HG02870 (cell line): ENCODE measurements at regions not wholly inside any gene's neighbourhood (a gene's known extent, or its start where the extent isn't known, plus 50 kb on each side); places are given as distances from the start of the nearest gene placed in this dataset.
"Not testable (repeated sequence)": the region's sequence is repeated elsewhere in the genome, so short reads cannot be mapped to it uniquely, and the experiment has no call there.

Experiments
- ATAC-seq: cut with Tn5 transposase; IDR thresholded peaks from one replicate; pipeline ENCODE4 v1.9.1; 2021; ENCODE audit warnings: mild to moderate bottlenecking, moderate library complexity; ENCODE audit not compliant: unreplicated experiment

DNA sequence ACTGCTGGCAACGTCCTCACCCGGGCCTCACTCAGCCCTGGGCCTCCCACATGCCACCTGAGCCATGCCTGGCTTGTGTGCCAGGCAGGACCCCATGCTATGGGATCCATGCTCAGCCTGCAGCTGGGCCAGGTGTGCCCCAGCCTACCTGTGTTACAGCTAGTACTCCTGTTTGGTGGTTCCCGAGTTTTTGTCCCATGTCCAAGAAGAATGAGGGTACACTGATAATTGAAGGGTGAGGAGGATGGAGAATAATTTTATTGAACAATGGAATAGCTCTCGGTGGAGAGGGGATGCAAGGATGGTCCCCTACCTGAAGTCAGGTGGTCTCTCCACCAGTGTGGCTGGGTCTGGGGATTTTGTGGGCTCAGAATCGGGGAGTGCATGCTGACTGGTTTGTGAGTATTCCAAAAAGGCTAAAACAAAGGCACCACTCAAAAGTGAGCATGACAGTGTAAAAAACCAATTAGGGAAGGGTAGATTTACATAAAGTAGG lies 137.9 kb downstream of the TNFSF18 start:
- no peak for ATAC-seq

GRCh38 chr1:172914501-172915144 lies 136.1 kb downstream of the TNFSF18 start:
- ATAC-seq = no peak

DNA sequence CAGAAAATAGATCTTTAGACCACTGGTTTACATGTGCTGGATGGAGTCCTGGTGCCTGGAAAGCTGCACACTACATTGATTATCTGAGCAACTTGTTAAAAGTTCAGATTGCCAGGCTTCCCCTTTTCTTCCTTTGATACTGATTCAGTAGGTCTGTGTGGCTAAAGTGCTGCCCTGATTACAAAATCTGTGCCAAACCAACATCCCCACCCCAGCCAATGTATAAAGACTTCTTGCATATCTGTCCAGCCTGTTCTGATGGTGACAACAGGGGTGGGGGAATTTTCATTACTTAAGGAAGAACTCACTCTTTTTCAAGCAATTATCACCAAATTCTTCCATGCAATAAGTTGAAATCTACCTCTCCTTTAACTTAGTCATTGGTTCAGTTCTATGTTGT lies 135.5 kb downstream of the TNFSF18 start:
- ATAC-seq = no peak

DNA sequence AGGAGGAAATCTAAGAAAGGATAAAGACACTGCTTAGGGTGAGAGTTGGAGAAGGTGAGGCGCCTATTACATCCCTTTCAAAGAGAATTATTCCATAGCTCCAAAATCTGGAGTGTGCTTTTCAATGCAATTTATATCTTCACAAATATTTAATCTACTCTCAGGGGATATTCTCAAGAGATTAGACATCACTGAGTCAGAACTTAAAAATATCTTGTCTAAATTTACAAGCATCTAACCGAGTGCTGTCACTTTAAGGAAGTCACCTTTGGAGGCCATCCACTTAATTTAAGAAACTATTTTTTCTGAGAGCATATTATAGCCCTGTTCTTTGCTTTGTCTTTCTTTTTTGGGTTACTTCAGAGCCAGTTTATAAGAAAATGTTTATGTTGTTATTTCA lies 134.6 kb downstream of the TNFSF18 start:
- no peak for ATAC-seq

DNA sequence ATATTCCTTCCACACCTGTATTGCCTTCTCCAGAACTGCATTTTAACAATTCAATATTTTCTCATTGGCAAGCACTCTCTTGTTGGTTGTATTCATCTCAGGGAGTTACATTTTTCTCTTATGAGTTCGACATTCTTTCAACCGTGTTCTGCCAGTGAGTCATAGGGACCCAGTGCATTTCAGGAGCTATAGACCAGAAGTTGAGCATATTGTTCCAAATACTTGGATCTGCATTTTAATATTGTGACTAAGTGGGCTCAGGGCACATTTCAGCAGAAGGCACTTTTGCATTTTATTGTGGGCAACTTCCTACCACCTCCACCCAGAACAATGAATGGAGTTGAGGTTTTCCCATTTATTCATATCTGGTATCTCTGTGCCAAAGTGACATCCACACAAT lies 132.8 kb downstream of the TNFSF18 start:
- ATAC-seq = no peak

GRCh38 chr1:172918478-172918877 lies 132.3 kb downstream of the TNFSF18 start:
- no peak for ATAC-seq

DNA sequence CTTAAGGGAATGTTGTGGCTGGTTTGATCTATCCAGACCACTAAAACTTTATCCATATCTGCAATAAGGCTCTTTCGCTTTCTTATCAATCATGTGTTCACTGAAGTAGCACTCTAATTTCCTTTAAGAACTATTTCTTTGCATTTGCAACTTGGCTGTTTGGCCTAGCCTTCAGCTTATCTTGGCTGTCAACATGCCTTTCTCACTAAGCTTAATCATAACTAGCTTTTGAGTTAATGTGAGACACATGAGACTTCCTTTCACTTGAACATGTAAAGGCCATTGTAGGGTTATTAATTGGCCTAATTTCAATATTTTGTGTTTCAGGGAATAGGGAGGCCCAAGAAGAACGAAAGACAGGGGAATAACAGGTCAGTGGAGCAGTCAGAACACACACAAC lies 124.7 kb downstream of the TNFSF18 start:
- ATAC-seq = no peak

GRCh38 chr1:172928412-172928811 lies 122.3 kb downstream of the TNFSF18 start:
- no peak for ATAC-seq

- no peak for ATAC-seq
Observed at GRCh38 chr1:172929006-172929405, 121.7 kb downstream of the TNFSF18 start.

DNA sequence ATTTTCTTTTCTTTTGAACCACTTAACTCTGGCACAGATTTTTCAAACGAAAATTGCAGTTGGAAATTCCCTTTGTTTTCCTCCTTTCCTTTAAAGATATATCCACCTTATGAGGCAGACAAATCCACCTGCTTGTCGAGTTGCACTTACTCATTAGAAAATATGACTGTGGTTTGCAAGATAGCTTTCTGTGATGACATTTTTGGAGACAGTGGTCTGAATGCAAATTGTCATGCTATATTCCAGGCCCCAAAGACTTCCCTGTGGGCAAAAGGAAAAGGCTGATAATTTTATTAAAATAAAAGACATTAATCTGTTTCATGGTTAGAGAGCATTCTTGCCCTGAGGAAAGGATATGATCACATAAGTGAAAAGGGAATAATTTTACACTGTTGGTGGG lies 120.6 kb downstream of the TNFSF18 start:
- ATAC-seq = no peak

GRCh38 chr1:172931340-172931739 lies 119.4 kb downstream of the TNFSF18 start:
- no peak for ATAC-seq

DNA sequence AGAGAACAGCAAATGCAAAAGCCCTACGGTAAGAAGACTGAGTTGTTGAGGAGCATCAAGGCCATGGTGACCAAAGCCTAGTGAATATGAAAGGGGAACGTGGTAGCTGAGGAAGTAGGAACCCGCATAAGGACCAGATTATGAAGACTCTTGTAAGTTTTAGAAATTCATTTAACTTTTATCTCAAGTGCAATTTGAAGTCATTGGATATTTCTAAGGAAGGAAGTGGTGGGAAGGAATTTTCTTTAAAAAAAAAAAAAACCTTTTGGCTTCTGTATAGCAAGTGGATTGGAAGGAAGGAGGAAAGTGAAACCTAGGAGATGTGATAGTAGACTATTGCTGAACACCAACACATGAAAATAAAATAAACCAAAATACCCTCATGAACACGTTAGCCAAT lies 119.0 kb downstream of the TNFSF18 start:
- ATAC-seq = no peak

DNA sequence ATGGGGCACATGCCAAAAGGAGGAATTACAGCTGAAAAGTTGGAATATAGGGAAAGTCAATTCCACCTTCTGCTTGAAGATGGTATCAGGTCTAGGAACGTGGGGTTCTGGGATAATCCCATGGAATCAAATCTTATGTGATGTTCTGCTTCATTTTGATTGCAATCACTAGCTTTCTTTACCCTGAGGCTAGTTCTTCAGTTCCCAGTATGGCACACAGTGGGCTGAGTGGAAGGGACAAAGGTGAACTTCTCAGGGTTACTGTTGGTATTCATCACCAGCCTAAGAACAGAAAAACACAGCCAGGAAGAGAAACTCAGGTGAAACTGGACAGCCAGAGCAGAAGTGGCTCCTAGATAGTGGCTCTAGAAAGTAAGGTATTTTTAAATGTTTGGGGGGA lies 117.8 kb downstream of the TNFSF18 start:
- ATAC-seq = no peak

DNA sequence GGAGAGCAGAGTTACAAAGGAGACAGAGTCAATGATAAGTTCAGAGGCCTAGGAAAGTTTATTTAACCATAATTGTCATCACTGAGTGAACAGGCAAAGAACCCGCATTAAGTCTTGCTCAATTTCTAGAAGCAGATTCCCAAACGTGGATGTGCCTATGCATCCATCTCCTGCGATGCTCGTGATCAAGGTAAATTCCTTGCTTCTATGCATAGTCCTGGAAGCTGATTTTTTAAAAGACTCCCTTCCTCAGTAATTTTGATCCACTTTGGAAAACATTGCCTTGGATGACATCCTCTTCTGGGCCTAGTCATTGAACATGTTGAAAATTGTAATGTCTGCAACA lies 116.4 kb downstream of the TNFSF18 start:
- no peak for ATAC-seq

- no peak for ATAC-seq
Observed at GRCh38 chr1:172935062-172935592, 115.6 kb downstream of the TNFSF18 start.

DNA sequence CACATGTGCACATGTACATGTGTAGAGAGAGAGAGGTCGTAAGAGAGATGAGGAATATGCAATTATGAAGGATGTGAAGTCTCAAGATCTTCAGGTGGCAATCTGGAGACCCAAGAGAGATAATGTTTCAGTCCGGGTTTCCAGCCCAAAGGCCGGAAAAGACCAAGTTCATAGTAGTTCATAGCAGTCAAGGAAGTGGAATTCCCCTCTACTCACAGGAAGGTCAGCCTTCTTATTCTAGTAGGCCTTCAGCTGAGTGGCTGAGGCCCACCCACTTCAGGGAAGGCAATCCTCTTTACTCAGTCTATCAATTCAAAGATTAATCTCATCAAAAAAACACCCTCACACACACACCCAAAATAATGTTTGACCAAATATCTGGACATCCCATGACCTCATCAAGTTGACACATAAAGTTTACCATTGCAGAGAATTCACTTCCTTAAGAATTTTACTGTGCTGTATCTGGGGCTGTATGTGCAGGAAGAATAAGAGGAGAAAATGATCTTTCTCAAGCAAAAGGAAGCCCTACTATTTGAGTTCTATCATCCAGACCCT lies 114.6 kb downstream of the TNFSF18 start:
- ATAC-seq = no peak

GRCh38 chr1:172938681-172939080 lies 112.1 kb downstream of the TNFSF18 start:
- ATAC-seq = no peak

DNA sequence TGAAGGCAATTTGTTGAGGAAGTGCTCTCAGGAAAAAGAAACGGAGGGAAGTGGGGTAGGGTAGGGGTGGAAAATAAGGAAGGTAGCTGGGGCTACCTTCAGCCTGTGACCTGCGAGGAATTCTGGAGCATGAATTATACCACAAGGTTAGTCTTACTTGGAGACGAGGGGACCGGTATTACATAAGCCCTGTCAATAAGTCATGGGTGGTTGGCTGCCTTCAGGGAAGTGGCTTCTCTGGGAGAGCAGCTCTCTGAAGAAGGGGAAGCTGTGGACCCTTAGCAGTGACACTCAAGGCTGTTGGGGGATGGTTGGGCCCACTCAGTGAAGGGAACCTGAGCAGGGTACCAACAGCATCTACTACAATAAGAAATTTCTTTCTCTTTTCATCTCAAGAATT lies 111.3 kb downstream of the TNFSF18 start:
- ATAC-seq = no peak

GRCh38 chr1:172940174-172940855 lies 110.4 kb downstream of the TNFSF18 start:
- ATAC-seq = no peak

DNA sequence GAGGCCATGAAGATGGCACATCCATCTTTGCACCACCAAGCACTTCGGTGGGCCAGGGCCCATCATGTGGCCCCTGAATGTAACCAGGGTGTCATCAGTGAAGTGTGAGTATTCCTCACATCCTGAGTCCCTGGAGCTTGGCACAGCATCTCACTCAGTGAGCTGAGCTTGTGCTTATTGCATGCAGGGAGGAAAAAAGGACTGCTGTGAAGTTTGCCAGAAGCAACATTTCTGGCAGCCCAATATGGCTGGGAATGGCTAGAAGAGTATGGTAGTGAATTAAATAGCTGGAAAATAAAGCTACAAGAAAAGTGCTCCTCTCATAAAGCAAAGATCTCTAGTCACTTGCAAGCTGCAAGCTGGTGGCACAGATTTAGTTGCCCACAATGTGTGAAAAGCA lies 109.3 kb downstream of the TNFSF18 start:
- no peak for ATAC-seq

DNA sequence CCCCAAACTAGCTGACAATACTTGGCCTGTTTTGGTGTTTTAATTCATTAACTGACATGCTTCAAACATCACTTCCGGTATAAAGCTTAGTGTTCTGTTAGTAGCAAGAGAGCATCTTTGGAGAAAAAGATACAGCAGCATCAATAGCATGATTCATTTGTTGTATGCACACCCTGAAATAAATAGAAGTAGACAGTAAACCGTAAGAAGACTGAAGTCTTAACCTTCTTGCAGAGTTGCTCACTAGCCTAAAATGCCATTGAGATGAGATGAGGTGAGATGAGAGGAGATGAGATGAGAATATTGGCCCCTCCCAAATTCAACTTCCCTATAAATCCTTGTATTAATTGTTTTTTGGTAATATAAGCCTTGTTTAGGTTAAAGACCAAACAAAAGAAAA lies 108.8 kb downstream of the TNFSF18 start:
- no peak for ATAC-seq

DNA sequence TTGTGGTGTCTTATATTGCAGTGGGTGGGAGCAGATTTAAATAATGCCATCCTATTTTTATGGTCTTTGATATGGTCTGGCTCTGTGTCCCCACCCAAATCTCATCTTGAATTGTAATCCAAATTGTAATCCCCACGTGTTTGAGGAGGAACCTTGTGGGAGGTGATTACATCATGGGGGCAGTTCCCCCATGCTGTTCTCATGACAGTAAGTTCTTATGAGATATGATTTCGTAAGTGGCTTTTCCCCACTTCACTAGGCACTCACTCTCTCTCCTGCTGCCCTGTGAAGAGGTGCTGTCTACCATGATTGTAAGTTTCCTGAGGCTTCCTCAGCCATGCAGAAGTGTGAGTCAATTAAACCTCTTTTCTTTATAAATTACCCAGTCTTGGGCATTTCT lies 107.6 kb downstream of the TNFSF18 start:
- not testable (repeated sequence) for ATAC-seq
